Upper lobe of left lung (tissue), 6 donors: ENCODE measurements at regions not wholly inside any gene's neighbourhood (a gene's known extent, or its start where the extent isn't known, plus 50 kb on each side); places are given as distances from the start of the nearest gene placed in this dataset.
"Not testable (repeated sequence)": the region's sequence is repeated elsewhere in the genome, so short reads cannot be mapped to it uniquely, and the experiment has no call there.

Experiments used
- ATAC-seq, 2 donors: fragments of 200-7000 bp; cut with Tn5 transposase; one replicate each; pipeline ENCODE4 v1.9.1; 2022; ENCODE audit warnings: mild to moderate bottlenecking in 2 of 2, moderate library complexity in 2 of 2; ENCODE audit not compliant: low FRiP score in 2 of 2
- DNase-seq, 2 donors: peaks; one replicate each; pipeline ENCODE4 v3.0.0-alpha.2; 2019 to 2020
- H3K27ac ChIP-seq, 4 donors: fragments of 200-600 bp; sonication (generic); one replicate each; pipeline ENCODE4 v1.5.1; 2016 to 2019
- H3K27me3 ChIP-seq, 4 donors: fragments of 200-600 bp; sonication (generic); one replicate each; pipeline ENCODE4 v1.5.1; 2017 to 2019
- H3K36me3 ChIP-seq, 4 donors: fragments of 200-600 bp; sonication (generic); one replicate each; pipeline ENCODE4 v1.5.1; 2016 to 2019
- H3K4me1 ChIP-seq, 4 donors: fragments of 200-600 bp; sonication (generic); one replicate each; pipeline ENCODE4 v1.5.1; 2018 to 2019
- H3K4me3 ChIP-seq, 4 donors: fragments of 200-600 bp; sonication (generic); one replicate each; pipeline ENCODE4 v1.5.1; 2017 to 2019; ENCODE audit warnings: mild to moderate bottlenecking in 2 of 4, moderate library complexity in 1 of 4
- H3K9me3 ChIP-seq, 4 donors: fragments of 200-600 bp; sonication (generic); one replicate each; pipeline ENCODE4 v1.5.1; 2018 to 2019
- CTCF ChIP-seq, 6 experiments: fragments of 450-650 bp in 4 of 6; fragments of 200-600 bp in 2 of 6; sonication (generic) in 2 of 6; IDR thresholded peaks; one replicate each; pipeline ENCODE4 v1.5.1; 2016 to 2019; ENCODE audit warnings: antibody characterized with exemption in 6 of 6
- EP300 ChIP-seq, 4 donors: sonication (generic); formaldehyde crosslinking; IDR thresholded peaks; one replicate each; pipeline ENCODE4 v1.5.1; 2017; ENCODE audit warnings: antibody characterized with exemption in 4 of 4, control low read depth in 2 of 4
- POLR2A ChIP-seq, 4 donors: fragments of 450-650 bp; IDR thresholded peaks; one replicate each; pipeline ENCODE4 v1.5.1; 2016 to 2017; ENCODE audit warnings: antibody characterized with exemption in 4 of 4, mild to moderate bottlenecking in 2 of 4
- POLR2AphosphoS5 ChIP-seq, 2 donors: sonication (generic); formaldehyde crosslinking; IDR thresholded peaks; one replicate each; pipeline ENCODE4 v1.5.1; 2017; ENCODE audit warnings: antibody characterized with exemption in 2 of 2
- WGBS, 2 donors: methylation state at CpG; one replicate each; pipeline ENCODE4 v1.1.5; 2017 to 2018; 5-methylcytosine and 5-hydroxymethylcytosine counted together
- donor health status: DM: no; HTN: no; CAD: no; lungs with moderate emphysema.
- donor health status: DM: no; HTN: yes; CAD: no; lungs with severe emphysema.

- Histone ChIP-seq H3K27ac (no peak overlapping the region), H3K27me3 (no peaks in the 10 kb centered on the region), H3K36me3 (no peaks in the 10 kb centered on the region), H3K9me3 (no peaks in the 10 kb centered on the region), H3K4me3 (no peak overlapping the region), H3K4me1 (no peaks in the 10 kb centered on the region)
- DNase-seq (no peak), ATAC-seq (no peak)
- WGBS, 2 donors: 61 to 64% methylated on average over 2 of the region's 2 CpGs
- TF ChIP-seq POLR2AphosphoS5 (IDR thresholded peaks at IDR 0.05) (no peak), CTCF (IDR thresholded peaks at IDR 0.05) (no peak), POLR2A (IDR thresholded peaks at IDR 0.05) (no peak), EP300 (IDR thresholded peaks at IDR 0.05) (no peak)
Observed at GRCh38 chr14:106809615-106810014, 1283.2 kb downstream of the TMEM121 start.

GRCh38 chr14:106810168-106810567 lies 1283.8 kb downstream of the TMEM121 start:
- not testable (repeated sequence) for H3K4me3 ChIP-seq, ATAC-seq, DNase-seq, H3K36me3 ChIP-seq, H3K9me3 ChIP-seq, H3K4me1 ChIP-seq, H3K27me3 ChIP-seq, H3K27ac ChIP-seq
- WGBS, 2 donors: 62 to 67% methylated on average over 13 of the region's 13 CpGs

- 60 to 77% methylated on average over 1 of the region's 1 CpG for WGBS, 2 donors
- Histone ChIP-seq H3K36me3 (no peaks in the 10 kb centered on the region), H3K27ac (no peak overlapping the region), H3K4me3 (no peak overlapping the region), H3K27me3 (no peaks in the 10 kb centered on the region), H3K9me3 (no peaks in the 10 kb centered on the region), H3K4me1 (no peaks in the 10 kb centered on the region)
- TF ChIP-seq CTCF (IDR thresholded peaks at IDR 0.05) (no peak), POLR2A (IDR thresholded peaks at IDR 0.05) (no peak), POLR2AphosphoS5 (IDR thresholded peaks at IDR 0.05) (no peak), EP300 (IDR thresholded peaks at IDR 0.05) (no peak)
- ATAC-seq (no peak), DNase-seq (no peak)
Observed at GRCh38 chr14:106811162-106811561, 1284.8 kb downstream of the TMEM121 start.

GRCh38 chr14:106812788-106813476 lies 1286.5 kb downstream of the TMEM121 start:
- TF ChIP-seq CTCF (IDR thresholded peaks at IDR 0.05): no peak
- no peak for TF ChIP-seq POLR2AphosphoS5 (IDR thresholded peaks at IDR 0.05)
- no peak for TF ChIP-seq POLR2A (IDR thresholded peaks at IDR 0.05)
- no peak for TF ChIP-seq EP300 (IDR thresholded peaks at IDR 0.05)
- ATAC-seq: peak in 1 of 2 donors; percentile 36

GRCh38 chr14:106813477-106813823 lies 1287.1 kb downstream of the TMEM121 start:
- 60 to 79% methylated on average over 1 to 9 of the region's 9 CpGs for WGBS, 2 donors
- peak in 1 of 2 donors; percentile 24 for ATAC-seq
- no peaks in the 10 kb centered on the region for H3K4me1 ChIP-seq
- no peaks in the 10 kb centered on the region for H3K36me3 ChIP-seq
- TF ChIP-seq POLR2AphosphoS5 (IDR thresholded peaks at IDR 0.05): no peak
- no peak for TF ChIP-seq CTCF (IDR thresholded peaks at IDR 0.05)
- no peak for TF ChIP-seq POLR2A (IDR thresholded peaks at IDR 0.05)
- TF ChIP-seq EP300 (IDR thresholded peaks at IDR 0.05): no peak
- DNase-seq: no peak
- no peak overlapping the region for H3K27ac ChIP-seq
- no peaks in the 10 kb centered on the region for H3K27me3 ChIP-seq
- H3K4me3 ChIP-seq: no peak overlapping the region
- no peaks in the 10 kb centered on the region for H3K9me3 ChIP-seq

More at GRCh38 chr14:106812788-106813476, 1286.5 kb downstream of the TMEM121 start:
- Histone ChIP-seq H3K9me3 (no peaks in the 10 kb centered on the region), H3K27me3 (no peaks in the 10 kb centered on the region), H3K4me1 (no peaks in the 10 kb centered on the region), H3K27ac (no peak overlapping the region), H3K4me3 (no peak overlapping the region), H3K36me3 (no peaks in the 10 kb centered on the region)
- peak in 1 of 2 donors; percentile 77 for DNase-seq
- WGBS, 2 donors: 84 to 87% methylated on average over 9 to 28 of the region's 37 CpGs
